GM18951 (cell line): ENCODE measurements at regions not wholly inside any gene's neighbourhood (a gene's known extent, or its start where the extent isn't known, plus 50 kb on each side); places are given as distances from the start of the nearest gene placed in this dataset.

Source experiments
- POLR2A ChIP-seq: IDR thresholded peaks from 4 replicates; pipeline ENCODE4 v1.6.1; 2011; ENCODE audit warnings: mild to moderate bottlenecking; ENCODE audit not compliant: insufficient read length, insufficient read depth; ENCODE audit errors: extremely low read depth
- in situ Hi-C: fragments of 300-500 bp; cut with MboI; formaldehyde crosslinking; loops from one replicate; pipeline ENCODE4 v1.12.0; 2022; ENCODE audit warnings: low sequenced_read_pairs, mixed read lengths, inconsistent platforms; ENCODE audit not compliant: unreplicated experiment

DNA sequence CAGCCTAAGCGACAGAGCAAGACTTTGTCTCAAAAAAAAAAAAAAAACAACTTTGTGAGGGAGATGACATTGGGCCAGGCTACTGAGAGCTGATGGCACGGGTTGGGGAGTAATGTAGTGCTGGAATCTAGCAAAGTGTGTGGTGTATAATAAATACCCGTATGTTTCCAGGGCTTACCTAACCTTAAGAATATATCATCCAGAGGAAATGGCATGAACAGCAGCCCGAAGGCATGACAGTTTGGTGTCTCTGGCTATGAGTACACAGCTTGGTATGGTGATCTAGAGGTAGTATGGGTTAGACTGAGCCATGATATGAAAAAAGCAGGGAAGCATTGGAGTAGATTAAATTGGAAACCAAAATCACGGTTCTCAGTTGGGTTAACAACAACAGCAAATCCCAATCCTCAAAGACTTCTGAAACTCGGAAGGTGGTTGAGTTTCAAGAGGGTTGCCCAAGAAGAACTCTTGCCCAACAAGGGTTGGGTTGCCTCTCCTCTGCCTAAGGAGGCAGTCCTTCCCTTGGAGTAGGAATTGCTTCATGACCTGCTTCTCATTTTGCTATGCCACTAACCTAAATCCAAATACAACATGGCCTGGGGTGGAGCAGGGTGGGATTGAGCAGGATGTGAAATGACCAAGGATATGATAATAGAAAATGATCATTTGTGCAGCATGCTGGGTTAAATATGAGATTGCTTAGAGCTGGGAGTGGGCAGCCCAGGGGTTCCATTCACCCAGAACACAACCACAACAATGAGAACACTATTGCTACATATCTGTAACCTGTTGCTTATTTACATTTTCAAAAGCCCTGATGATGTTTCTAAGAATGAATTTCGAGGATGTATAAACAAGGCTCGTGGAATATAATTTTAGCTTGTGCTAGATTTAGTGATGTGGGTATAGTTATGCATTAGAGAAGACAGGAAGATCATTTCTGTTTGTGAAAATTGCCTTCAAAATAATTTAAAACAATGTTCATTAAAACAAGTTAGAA, 64.6 kb upstream of the ZFR start:
- in situ Hi-C loops, result no loop called here
- TF ChIP-seq POLR2A, result no peak

GRCh38 chr5:32507738-32508434, 63.3 kb upstream of the ZFR start:
- TF ChIP-seq POLR2A, result no peak

DNA sequence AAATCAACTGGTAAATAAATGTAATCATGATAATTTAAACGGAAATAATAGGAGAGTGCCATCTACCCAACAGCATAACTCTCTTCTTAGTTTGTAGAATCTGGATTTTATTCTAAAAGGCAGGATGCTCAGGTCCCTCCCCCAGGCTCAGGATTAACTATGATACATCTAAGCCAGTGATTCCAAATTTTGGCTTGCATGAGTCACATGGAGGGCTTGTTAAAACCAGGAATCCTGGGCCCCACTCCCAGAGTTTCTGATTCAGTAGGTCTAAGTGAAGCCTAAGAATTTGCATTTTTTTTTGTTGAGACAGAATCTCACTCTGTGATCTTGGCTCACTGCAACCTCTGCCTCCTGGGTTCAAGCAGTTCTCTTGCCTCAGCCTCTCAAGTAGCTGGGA, 62.3 kb upstream of the ZFR start:
- in situ Hi-C loops, result no loop called here
- TF ChIP-seq POLR2A, result no peak

More at GRCh38 chr5:32507738-32508434, 63.3 kb upstream of the ZFR start:
- in situ Hi-C loops, result no loop called here

- no peak for TF ChIP-seq POLR2A
- in situ Hi-C loops, result no loop called here
Measured at GRCh38 chr5:32506201-32506661, 61.7 kb upstream of the ZFR start.

DNA sequence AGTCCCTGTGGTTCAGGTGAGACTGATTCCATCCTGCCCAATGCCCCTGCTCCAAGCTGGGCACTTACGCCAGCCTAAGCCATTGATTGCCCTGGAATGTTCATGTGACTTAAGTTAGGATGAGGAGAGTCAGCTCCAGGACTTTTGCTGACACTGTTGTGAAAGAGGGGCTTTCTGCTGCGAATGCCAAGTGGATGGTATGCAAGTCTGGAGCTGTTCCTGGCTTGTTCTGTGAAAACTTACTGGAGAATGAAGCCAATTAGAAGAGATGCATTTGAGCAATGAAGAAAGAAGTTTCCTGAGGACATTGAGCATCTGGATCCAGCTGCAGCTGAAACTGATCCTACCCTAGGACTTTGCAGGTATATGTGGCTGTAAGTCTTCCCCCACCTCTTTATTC, 61.2 kb upstream of the ZFR start:
- in situ Hi-C loops, result no loop called here
- TF ChIP-seq POLR2A, result no peak

GRCh38 chr5:32504989-32505596, 60.6 kb upstream of the ZFR start:
- in situ Hi-C loops, result no loop called here
- no peak for TF ChIP-seq POLR2A

- in situ Hi-C loops, result no loop called here
- no peak for TF ChIP-seq POLR2A
Measured at GRCh38 chr5:32504329-32504988, 59.9 kb upstream of the ZFR start.

DNA sequence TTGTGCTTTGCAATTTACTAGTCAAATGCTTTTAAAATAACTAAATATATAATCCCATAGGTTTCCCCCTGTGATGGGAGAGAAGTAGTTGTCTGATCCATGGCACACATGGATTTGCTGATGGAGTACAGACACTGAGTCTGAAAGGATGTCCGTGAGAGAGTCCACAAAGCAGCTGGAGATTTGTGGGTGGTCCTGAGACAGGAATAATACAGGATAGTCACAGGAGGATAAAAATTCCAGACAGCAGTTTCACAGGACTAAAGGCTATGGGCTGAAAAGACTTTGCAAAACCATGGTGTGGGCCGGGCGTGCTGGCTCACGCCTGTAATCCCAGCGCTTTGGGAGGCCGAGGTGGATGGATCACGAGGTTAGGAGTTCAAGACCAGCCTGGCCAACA, 58.7 kb upstream of the ZFR start:
- TF ChIP-seq POLR2A, result no peak
- in situ Hi-C loops, result no loop called here

GRCh38 chr5:32501071-32502002, 56.8 kb upstream of the ZFR start:
- no peak for TF ChIP-seq POLR2A
- in situ Hi-C loops, result no loop called here

DNA sequence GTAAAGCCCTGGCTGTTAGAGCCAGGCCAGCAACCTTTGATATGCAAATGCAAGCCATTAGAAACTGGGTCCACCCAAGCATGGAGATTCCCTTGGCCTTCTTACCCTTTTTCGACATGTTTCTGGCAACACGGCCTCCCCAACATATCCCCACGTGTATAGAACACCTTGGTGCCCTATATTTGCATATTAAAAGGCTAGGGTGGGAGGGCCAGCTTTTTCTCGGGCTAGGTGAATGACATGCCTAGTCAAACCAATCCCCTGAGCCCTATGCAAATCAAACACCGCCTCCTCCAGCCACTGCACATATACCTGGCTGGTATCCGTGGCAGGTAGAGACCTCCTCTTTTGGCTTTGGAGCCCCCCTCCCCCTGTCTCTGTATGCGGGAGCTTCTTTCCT, 55.6 kb upstream of the ZFR start:
- in situ Hi-C loops, result no loop called here
- TF ChIP-seq POLR2A, result no peak

GRCh38 chr5:32499261-32499660, 54.7 kb upstream of the ZFR start:
- no peak for TF ChIP-seq POLR2A
- in situ Hi-C loops, result no loop called here

- in situ Hi-C loops, result no loop called here
- TF ChIP-seq POLR2A, result no peak
Measured at GRCh38 chr5:32498484-32498883, 53.9 kb upstream of the ZFR start.
